Neural cell (in vitro differentiated cells): ENCODE measurements at regions not wholly inside any gene's neighbourhood (a gene's known extent, or its start where the extent isn't known, plus 50 kb on each side); places are given as distances from the start of the nearest gene placed in this dataset.

ENCODE experiments used
- H2AFZ ChIP-seq: fragments of 200-600, 300-800 bp; sonication (generic), shearing (Covaris generic); 2 replicates; pipeline ENCODE4 v1.6.0; 2014; ENCODE audit warnings: low read depth, mild to moderate bottlenecking, antibody characterized with exemption, low read length, moderate library complexity
- H3F3A ChIP-seq: fragments of 200-600 bp; shearing (Covaris generic); 2 replicates; pipeline ENCODE4 v1.6.1; 2016; ENCODE audit warnings: mild to moderate bottlenecking, moderate library complexity, mixed read lengths, antibody characterized with exemption, low read length; ENCODE audit not compliant: insufficient read depth, poor library complexity, severe bottlenecking
- H3K27ac ChIP-seq: fragments of 200-600, 300-800 bp; sonication (generic), shearing (Covaris generic); 2 replicates; pipeline ENCODE4 v1.5.1; 2014; ENCODE audit warnings: mild to moderate bottlenecking, low read length, moderate library complexity
- H3K27me3 ChIP-seq: fragments of 300-800, 200-600 bp; sonication (generic), shearing (Covaris generic); 2 replicates; pipeline ENCODE4 v1.6.0; 2014; ENCODE audit warnings: mild to moderate bottlenecking, low read depth, low read length, moderate library complexity; ENCODE audit not compliant: insufficient read depth
- H3K36me3 ChIP-seq: fragments of 300-800, 200-600 bp; sonication (generic), shearing (Covaris generic); 2 replicates; pipeline ENCODE4 v1.5.1; 2014; ENCODE audit warnings: mild to moderate bottlenecking, antibody characterized with exemption, low read length, moderate library complexity; ENCODE audit not compliant: insufficient read depth
- H3K4me2 ChIP-seq: fragments of 300-800, 200-600 bp; sonication (generic), shearing (Covaris generic); 2 replicates; pipeline ENCODE4 v1.6.0; 2014; ENCODE audit warnings: mild to moderate bottlenecking, low read length
- H3K4me3 ChIP-seq: fragments of 300-800, 200-600 bp; sonication (generic), shearing (Covaris generic); 2 replicates; pipeline ENCODE4 v1.5.1; 2014; ENCODE audit warnings: mild to moderate bottlenecking, low read length, moderate library complexity
- H3K79me2 ChIP-seq: fragments of 200-600 bp; shearing (Covaris generic); replicated peaks from 2 replicates; pipeline ENCODE4 v1.6.0; 2014; ENCODE audit warnings: mild to moderate bottlenecking, low read length, moderate library complexity; ENCODE audit not compliant: insufficient read depth
- H3K9ac ChIP-seq: fragments of 300-800, 200-600 bp; sonication (generic), shearing (Covaris generic); 2 replicates; pipeline ENCODE4 v1.6.1; 2016; ENCODE audit warnings: mild to moderate bottlenecking, low read length, mixed read lengths
- H3K9me2 ChIP-seq: fragments of 200-600 bp; shearing (Covaris generic); 2 replicates; pipeline ENCODE4 v1.6.1; 2016; ENCODE audit warnings: mild to moderate bottlenecking, low read length, mixed read lengths; ENCODE audit not compliant: insufficient read depth
- H3K9me3 ChIP-seq: fragments of 200-600, 300-800 bp; sonication (generic), shearing (Covaris generic); 2 replicates; pipeline ENCODE4 v1.6.1; 2016; ENCODE audit warnings: mild to moderate bottlenecking, mixed run types, low read length, moderate library complexity, mixed read lengths
- H4K20me1 ChIP-seq: fragments of 200-600 bp; shearing (Covaris generic); 2 replicates; pipeline ENCODE4 v1.6.1; 2016; ENCODE audit warnings: mild to moderate bottlenecking, mixed run types; ENCODE audit not compliant: insufficient read depth
- CTCF ChIP-seq: fragments of 450-650 bp; IDR thresholded peaks from 2 replicates; pipeline ENCODE4 v1.5.1; 2014; ENCODE audit warnings: antibody characterized with exemption, mild to moderate bottlenecking, moderate library complexity; ENCODE audit not compliant: poor library complexity, severe bottlenecking
- EP300 ChIP-seq: fragments of 450-650 bp; conservative IDR thresholded peaks from 2 replicates; pipeline ENCODE4 v1.6.1; 2014; ENCODE audit warnings: antibody characterized with exemption, mild to moderate bottlenecking, moderate library complexity; ENCODE audit not compliant: poor library complexity, severe bottlenecking
- EZH2 ChIP-seq: fragments of 200-600, 300-800 bp; shearing (Covaris generic), sonication (generic); IDR thresholded peaks from 2 replicates; pipeline ENCODE4 v1.6.1; 2014; ENCODE audit warnings: antibody characterized with exemption, low read length, borderline replicate concordance, mild to moderate bottlenecking; ENCODE audit not compliant: insufficient read depth, poor library complexity, severe bottlenecking
- MXI1 ChIP-seq: fragments of 450-650 bp; conservative IDR thresholded peaks from 2 replicates; pipeline ENCODE4 v1.6.1; 2014; ENCODE audit warnings: antibody characterized with exemption, mild to moderate bottlenecking; ENCODE audit not compliant: poor library complexity, severe bottlenecking
- POLR2AphosphoS5 ChIP-seq: IDR thresholded peaks from 2 replicates; pipeline ENCODE4 v1.6.1; 2012
- RAD21 ChIP-seq: fragments of 450-650 bp; conservative IDR thresholded peaks from 2 replicates; pipeline ENCODE4 v1.6.1; 2014; ENCODE audit warnings: antibody characterized with exemption, mild to moderate bottlenecking, moderate library complexity
- REST ChIP-seq: IDR thresholded peaks from 2 replicates; pipeline ENCODE4 v1.6.1; 2012; ENCODE audit warnings: borderline replicate concordance
- SMC3 ChIP-seq: fragments of 450-650 bp; conservative IDR thresholded peaks from 2 replicates; pipeline ENCODE4 v1.6.1; 2014; ENCODE audit warnings: antibody characterized with exemption, mild to moderate bottlenecking, moderate library complexity; ENCODE audit not compliant: poor library complexity
- TAF1 ChIP-seq: IDR thresholded peaks from 2 replicates; pipeline ENCODE4 v1.6.1; 2012; ENCODE audit warnings: low read depth

- Histone ChIP-seq H3F3A (no peaks in the 10 kb centered on the region), H4K20me1 (no peaks in the 10 kb centered on the region), H3K4me2 (no peak overlapping the region), H2AFZ (no peak overlapping the region), H3K79me2 (no peaks in the 10 kb centered on the region), H3K9me2 (no peaks in the 10 kb centered on the region), H3K27me3 (no peaks in the 10 kb centered on the region), H3K9me3 (no peaks in the 10 kb centered on the region), H3K9ac (no peak overlapping the region), H3K36me3 (no peaks in the 10 kb centered on the region), H3K27ac (no peak overlapping the region), H3K4me3 (no peak overlapping the region)
- TF ChIP-seq EP300: no peak
- TF ChIP-seq CTCF: no peak
- TF ChIP-seq SMC3: no peak
- TF ChIP-seq MXI1: no peak
- TF ChIP-seq EZH2: no peak
- TF ChIP-seq POLR2AphosphoS5: no peak
- TF ChIP-seq TAF1: no peak
- no peak for TF ChIP-seq RAD21
- TF ChIP-seq REST: no peak
Measured at GRCh38 chr2:168396131-168396530, 59.9 kb upstream of the CERS6 start.

- H2AFZ ChIP-seq: no peak overlapping the region
- H3K9ac ChIP-seq: no peak overlapping the region
- no peaks in the 10 kb centered on the region for H3F3A ChIP-seq
Measured at GRCh38 chr2:168397629-168398028, 58.4 kb upstream of the CERS6 start.

More at GRCh38 chr2:168397629-168398028, 58.4 kb upstream of the CERS6 start:
- Histone ChIP-seq H3K4me2 (no peak overlapping the region), H3K27ac (no peak overlapping the region), H3K79me2 (no peaks in the 10 kb centered on the region), H3K9me3 (no peaks in the 10 kb centered on the region), H3K27me3 (no peaks in the 10 kb centered on the region), H3K36me3 (no peaks in the 10 kb centered on the region), H3K9me2 (no peaks in the 10 kb centered on the region), H3K4me3 (no peak overlapping the region), H4K20me1 (no peaks in the 10 kb centered on the region)
- no peak for TF ChIP-seq SMC3
- no peak for TF ChIP-seq TAF1
- no peak for TF ChIP-seq CTCF
- no peak for TF ChIP-seq EZH2
- TF ChIP-seq RAD21: no peak
- TF ChIP-seq REST: no peak
- no peak for TF ChIP-seq EP300
- TF ChIP-seq MXI1: no peak
- TF ChIP-seq POLR2AphosphoS5: no peak
